Uterus (tissue), 3 donors: ENCODE measurements at regions not wholly inside any gene's neighbourhood (a gene's known extent, or its start where the extent isn't known, plus 50 kb on each side); places are given as distances from the start of the nearest gene placed in this dataset.

ENCODE experiments used
- DNase-seq, 2 donors: peaks; one replicate each; pipeline ENCODE4 v3.0.0-alpha.2; 2019 to 2020
- H3K27ac ChIP-seq, 2 donors: fragments of 200-600 bp; sonication (generic); 1 replicate in 1 of 2; 2 replicates in 1 of 2; pipeline ENCODE4 v1.5.1; 2016 to 2018
- H3K27me3 ChIP-seq, 2 donors: fragments of 200-600 bp; sonication (generic); one replicate each; pipeline ENCODE4 v1.5.1; 2018 to 2019; ENCODE audit warnings: control low read depth in 1 of 2
- H3K36me3 ChIP-seq, 2 donors: fragments of 200-600 bp; sonication (generic); one replicate each; pipeline ENCODE4 v1.5.1; 2019; ENCODE audit warnings: control low read depth in 1 of 2
- H3K4me1 ChIP-seq, 2 donors: fragments of 200-600 bp; sonication (generic); one replicate each; pipeline ENCODE4 v1.5.1; 2018 to 2019; ENCODE audit warnings: control low read depth in 1 of 2
- H3K4me3 ChIP-seq, 2 donors: fragments of 200-600 bp; sonication (generic); 1 replicate in 1 of 2; 2 replicates in 1 of 2; pipeline ENCODE4 v1.5.1; 2018 to 2019; ENCODE audit warnings: mild to moderate bottlenecking in 1 of 2
- H3K9me3 ChIP-seq, 2 donors: fragments of 200-600 bp; sonication (generic); one replicate each; pipeline ENCODE4 v1.5.1; 2019; ENCODE audit warnings: control low read depth in 1 of 2
- CTCF ChIP-seq, 4 experiments: fragments of 200-600 bp in 2 of 4; fragments of 450-650 bp in 2 of 4; sonication (generic) in 2 of 4; IDR thresholded peaks; one replicate each; pipeline ENCODE4 v1.5.1; 2016 to 2019; ENCODE audit warnings: antibody characterized with exemption in 4 of 4, mild to moderate bottlenecking in 2 of 4, moderate library complexity in 1 of 4
- POLR2A ChIP-seq, 2 donors: fragments of 450-650 bp; IDR thresholded peaks; one replicate each; pipeline ENCODE4 v1.6.1; 2016; ENCODE audit warnings: antibody characterized with exemption in 2 of 2, mild to moderate bottlenecking in 1 of 2, moderate library complexity in 1 of 2
- intact Hi-C: fragments of 100-400 bp; cut with DNase I; formaldehyde crosslinking; loops from one replicate; pipeline ENCODE4 v1.15.1; 2023; ENCODE audit warnings: low total_unique reads
- donor health status: DM: yes; HTN: yes; CAD: no.

GRCh38 chr12:66744956-66745383 lies 66.1 kb upstream of the GRIP1 start:
- no peaks in the 10 kb centered on the region for H3K27me3 ChIP-seq
- H3K4me3 ChIP-seq = no peak overlapping the region
- H3K27ac ChIP-seq = no peak overlapping the region
- H3K36me3 ChIP-seq = no peaks in the 10 kb centered on the region
- H3K4me1 ChIP-seq = no peaks in the 10 kb centered on the region
- H3K9me3 ChIP-seq = no peaks in the 10 kb centered on the region
- TF ChIP-seq CTCF (IDR thresholded peaks at IDR 0.05) (no peak), POLR2A (IDR thresholded peaks at IDR 0.05) (no peak)
- intact Hi-C loops = no loop called here
- no peak for DNase-seq

- no peaks in the 10 kb centered on the region for H3K27me3 ChIP-seq
- no peak for DNase-seq
- no peaks in the 10 kb centered on the region for H3K9me3 ChIP-seq
- TF ChIP-seq POLR2A (IDR thresholded peaks at IDR 0.05) (no peak), CTCF (IDR thresholded peaks at IDR 0.05) (no peak)
- H3K4me3 ChIP-seq = no peak overlapping the region
- H3K36me3 ChIP-seq = no peaks in the 10 kb centered on the region
- H3K4me1 ChIP-seq = no peaks in the 10 kb centered on the region
- H3K27ac ChIP-seq = no peak overlapping the region
- intact Hi-C loops = no loop called here
Observed at GRCh38 chr12:66746489-66747201, 67.8 kb upstream of the GRIP1 start.

GRCh38 chr12:66751432-66752113 lies 72.7 kb upstream of the GRIP1 start:
- Histone ChIP-seq H3K4me1 (no peaks in the 10 kb centered on the region), H3K27ac (no peak overlapping the region), H3K27me3 (no peaks in the 10 kb centered on the region), H3K4me3 (no peak overlapping the region), H3K36me3 (no peaks in the 10 kb centered on the region), H3K9me3 (no peaks in the 10 kb centered on the region)
- intact Hi-C loops = no loop called here
- no peak for DNase-seq
- TF ChIP-seq POLR2A (IDR thresholded peaks at IDR 0.05) = no peak
- TF ChIP-seq CTCF (IDR thresholded peaks at IDR 0.05) = no peak

- Histone ChIP-seq H3K27ac (no peak overlapping the region), H3K9me3 (no peaks in the 10 kb centered on the region), H3K36me3 (no peaks in the 10 kb centered on the region), H3K4me1 (no peaks in the 10 kb centered on the region), H3K4me3 (no peak overlapping the region), H3K27me3 (no peaks in the 10 kb centered on the region)
- TF ChIP-seq CTCF (IDR thresholded peaks at IDR 0.05) = no peak
- DNase-seq = no peak
- intact Hi-C loops = no loop called here
Observed at GRCh38 chr12:66753810-66754209, 74.9 kb upstream of the GRIP1 start.

GRCh38 chr12:66755727-66756395 lies 77.0 kb upstream of the GRIP1 start:
- H3K27me3 ChIP-seq = no peaks in the 10 kb centered on the region
- H3K36me3 ChIP-seq = no peaks in the 10 kb centered on the region
- TF ChIP-seq CTCF (IDR thresholded peaks at IDR 0.05) = no peak
- TF ChIP-seq POLR2A (IDR thresholded peaks at IDR 0.05) = no peak
- no peak overlapping the region for H3K27ac ChIP-seq
- intact Hi-C loops = no loop called here
- no peaks in the 10 kb centered on the region for H3K9me3 ChIP-seq
- no peak overlapping the region for H3K4me3 ChIP-seq
- DNase-seq = no peak
- no peaks in the 10 kb centered on the region for H3K4me1 ChIP-seq
